ENCODE measurements at regions not wholly inside any gene's neighbourhood (a gene's known extent, or its start where the extent isn't known, plus 50 kb on each side); places are given as distances from the start of the nearest gene placed in this dataset.
"Not testable (repeated sequence)": the region's sequence is repeated elsewhere in the genome, so short reads cannot be mapped to it uniquely, and the experiment has no call there.

GRCh38 chr5:62812621-62813255 is 234.1 kb downstream of the LRRC70 start:
- no peak overlapping the region for H3K27ac ChIP-seq
- no peak for DNase-seq (ENCODE audit: low read depth, low spot score)

DNA sequence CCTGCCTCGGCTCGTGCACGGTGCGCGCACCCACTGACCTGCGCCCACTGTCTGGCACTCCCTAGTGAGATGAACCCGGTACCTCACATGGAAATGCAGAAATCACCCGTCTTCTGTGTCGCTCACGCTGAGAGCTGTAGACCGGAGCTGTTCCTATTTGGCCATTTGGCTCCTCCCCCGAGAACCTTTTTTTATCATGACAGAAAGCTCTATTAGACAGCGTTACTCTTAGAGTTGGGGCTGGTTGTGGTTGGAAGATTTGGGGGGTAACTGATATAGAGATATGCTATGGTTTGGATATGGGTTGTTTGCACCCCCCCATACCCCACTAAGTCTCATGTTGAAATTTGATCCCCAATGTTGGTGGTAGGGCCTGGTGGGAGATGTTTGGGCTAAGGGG is 226.2 kb downstream of the LRRC70 start:
- DNase-seq (ENCODE audit: low read depth, low spot score); H3K27ac ChIP-seq: not testable (repeated sequence)

DNA sequence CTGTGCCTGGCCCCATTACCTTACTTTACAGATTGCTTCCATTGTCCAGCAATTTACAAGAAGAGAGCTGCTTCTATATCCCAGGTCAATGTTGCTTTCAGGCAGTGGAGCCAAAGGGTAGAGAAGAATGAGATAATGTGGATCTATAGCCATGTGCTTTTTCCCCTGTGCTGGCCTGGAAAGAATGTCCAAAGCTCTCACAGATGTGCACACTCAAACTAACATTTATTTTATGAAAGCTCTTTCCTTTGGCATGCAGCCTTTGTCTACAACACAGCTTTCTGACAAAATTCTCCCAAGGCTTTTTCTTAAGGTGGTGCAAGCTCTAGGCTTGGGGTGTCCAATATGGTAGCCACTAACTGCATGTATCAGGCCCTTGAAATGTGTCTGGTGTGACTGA is 217.3 kb downstream of the LRRC70 start:
- no peak overlapping the region for H3K27ac ChIP-seq
- no peak for DNase-seq (ENCODE audit: low read depth, low spot score)

DNA sequence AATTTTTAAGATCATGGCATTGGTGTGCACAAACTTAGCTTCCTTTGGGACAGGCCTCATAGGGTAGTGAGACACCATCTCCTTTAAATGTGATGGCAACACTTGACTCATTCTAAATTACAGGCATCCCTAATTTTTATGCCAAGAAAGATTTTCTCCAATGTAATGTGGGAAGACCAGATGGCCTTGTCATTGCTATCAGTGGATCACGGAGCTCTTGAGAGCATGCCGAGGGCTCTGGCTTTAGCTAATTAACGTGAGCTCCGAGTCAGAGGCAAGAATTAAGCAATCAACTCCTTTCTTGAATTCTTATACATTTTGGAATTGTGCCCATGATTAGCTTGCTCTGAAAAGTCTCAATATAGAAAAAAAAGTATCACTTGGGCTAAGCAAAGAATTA is 215.8 kb downstream of the LRRC70 start:
- H3K27ac ChIP-seq: no peak overlapping the region
- DNase-seq (ENCODE audit: low read depth, low spot score): no peak

DNA sequence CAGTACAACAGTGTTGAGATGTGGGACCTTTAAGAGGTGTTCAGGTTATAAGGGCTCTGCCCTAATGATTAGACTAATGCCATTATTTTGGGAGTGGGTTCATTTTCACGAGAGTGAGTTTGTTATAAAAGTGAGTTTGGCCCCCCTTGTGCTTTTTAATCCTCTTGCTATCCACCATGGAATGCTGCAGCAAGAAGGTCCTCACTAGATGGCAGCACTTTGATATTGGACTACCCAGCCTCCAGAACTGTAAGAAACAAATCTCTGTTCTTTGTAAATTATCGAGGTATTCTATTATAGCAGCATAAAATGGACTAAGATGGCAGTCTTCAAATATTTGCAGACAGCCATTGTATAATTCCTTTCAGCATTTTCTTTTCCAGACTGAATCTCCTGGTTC is 212.4 kb downstream of the LRRC70 start:
- no peak overlapping the region for H3K27ac ChIP-seq

GRCh38 chr5:62790348-62790747 is 211.7 kb downstream of the LRRC70 start:
- H3K27ac ChIP-seq: no peak overlapping the region
- peak; percentile 10 for DNase-seq (ENCODE audit: low read depth, low spot score)

More for the DNA sequence above, 212.4 kb downstream of the LRRC70 start:
- DNase-seq (ENCODE audit: low read depth, low spot score): no peak

DNA sequence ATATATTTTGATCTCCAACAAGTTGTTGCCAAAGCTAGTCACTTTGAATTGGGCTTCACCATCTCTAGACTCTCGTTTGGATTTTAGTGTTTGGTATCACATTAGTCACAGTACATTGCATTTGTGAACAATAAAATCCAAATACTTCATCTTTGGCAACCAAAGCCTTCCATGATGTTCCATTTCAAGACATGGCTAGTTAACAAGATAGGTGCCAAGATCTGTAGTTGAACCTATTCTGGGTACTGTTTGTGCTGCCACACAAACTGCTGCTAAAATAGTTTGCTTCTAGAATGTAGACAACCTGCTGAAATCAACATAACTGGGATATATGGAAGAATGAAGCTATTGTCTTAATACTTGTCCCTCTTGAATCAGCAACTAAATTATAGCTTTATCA is 207.5 kb downstream of the LRRC70 start:
- no peak for DNase-seq (ENCODE audit: low read depth, low spot score)

DNA sequence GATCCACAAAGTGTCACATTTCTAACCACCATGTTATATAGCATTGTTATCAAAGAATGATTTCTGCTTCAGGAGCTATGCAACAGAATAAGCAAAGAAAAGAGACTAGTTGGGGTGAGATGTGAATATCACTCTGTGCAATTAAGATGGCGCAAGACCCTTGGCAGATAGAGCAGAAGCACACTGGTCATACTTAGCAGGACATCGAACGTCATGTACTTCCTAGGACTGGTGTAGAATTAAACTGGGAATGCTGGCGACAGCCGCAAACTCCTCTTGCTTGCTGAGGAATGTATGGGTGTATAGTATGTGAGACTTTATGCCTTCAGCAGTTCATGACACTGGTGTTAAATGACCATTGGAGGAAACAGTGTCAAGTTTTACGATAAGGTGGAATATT is 207.0 kb downstream of the LRRC70 start:
- H3K27ac ChIP-seq: no peak overlapping the region
- no peak for DNase-seq (ENCODE audit: low read depth, low spot score)

More for the DNA sequence above, 207.5 kb downstream of the LRRC70 start:
- H3K27ac ChIP-seq: no peak overlapping the region

- DNase-seq (ENCODE audit: low read depth, low spot score): no peak
- no peak overlapping the region for H3K27ac ChIP-seq
Observed at GRCh38 chr5:62783374-62784057, 204.9 kb downstream of the LRRC70 start.

DNA sequence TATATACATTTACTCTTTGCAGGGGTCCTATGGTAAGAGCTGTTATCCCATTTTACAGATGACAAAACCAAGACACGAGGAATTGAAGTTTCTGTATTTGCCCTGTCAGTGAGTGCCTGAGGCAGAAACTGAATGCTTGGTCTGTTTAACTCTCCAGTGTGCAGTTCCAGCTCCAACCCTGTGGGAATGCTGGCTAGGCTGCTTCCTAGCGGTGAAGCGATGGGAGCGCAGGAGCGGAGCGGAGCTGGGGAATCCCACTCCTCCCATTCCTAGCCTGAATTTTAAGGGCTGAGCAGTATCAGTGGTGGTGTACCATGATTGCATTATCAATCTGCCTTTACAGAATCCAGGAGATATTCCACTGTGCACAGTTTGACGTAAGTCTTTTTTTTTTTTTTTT is 202.3 kb downstream of the LRRC70 start:
- H3K27ac ChIP-seq: no peak overlapping the region
- DNase-seq (ENCODE audit: low read depth, low spot score): no peak

DNA sequence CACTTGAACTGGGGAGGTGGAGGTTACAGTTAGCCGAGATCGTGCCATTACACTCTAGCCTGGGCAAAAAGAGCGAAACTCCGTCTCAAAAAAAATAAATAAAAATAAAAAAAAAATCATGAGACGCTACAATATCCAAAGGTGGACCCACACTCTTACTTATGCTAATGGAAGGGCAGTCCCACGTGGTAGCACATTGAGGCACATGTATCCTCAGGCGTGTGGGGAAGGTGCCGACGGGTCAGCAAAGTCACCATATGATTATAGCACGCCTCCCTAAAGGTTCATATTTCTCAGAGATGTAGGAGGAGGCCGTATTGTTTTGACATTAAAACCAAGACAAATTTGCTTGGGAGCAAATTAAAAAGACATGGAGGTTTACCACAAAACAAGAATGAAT is 201.6 kb downstream of the LRRC70 start:
- no peak overlapping the region for H3K27ac ChIP-seq
- no peak for DNase-seq (ENCODE audit: low read depth, low spot score)

DNA sequence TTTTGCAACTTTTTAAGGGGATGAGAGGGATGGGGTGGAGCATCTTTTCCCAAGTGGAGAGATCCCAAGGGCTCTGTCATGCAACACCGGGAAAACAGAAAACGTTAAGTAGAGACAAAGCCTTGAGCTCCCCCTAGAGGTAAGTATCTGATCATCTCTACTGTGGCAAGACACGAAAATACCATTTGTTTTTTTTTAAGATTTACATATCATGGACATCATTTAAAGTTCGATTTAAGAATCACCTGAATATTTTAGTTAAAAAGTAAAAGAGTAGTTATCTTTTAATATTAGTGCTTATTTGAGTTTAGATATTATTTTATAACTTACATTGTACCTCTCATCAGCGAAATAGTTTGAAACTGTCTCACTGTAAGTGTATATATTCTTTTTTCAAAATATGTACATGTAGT is 200.4 kb downstream of the LRRC70 start:
- H3K27ac ChIP-seq: no peak overlapping the region
- DNase-seq (ENCODE audit: low read depth, low spot score): no peak

DNA sequence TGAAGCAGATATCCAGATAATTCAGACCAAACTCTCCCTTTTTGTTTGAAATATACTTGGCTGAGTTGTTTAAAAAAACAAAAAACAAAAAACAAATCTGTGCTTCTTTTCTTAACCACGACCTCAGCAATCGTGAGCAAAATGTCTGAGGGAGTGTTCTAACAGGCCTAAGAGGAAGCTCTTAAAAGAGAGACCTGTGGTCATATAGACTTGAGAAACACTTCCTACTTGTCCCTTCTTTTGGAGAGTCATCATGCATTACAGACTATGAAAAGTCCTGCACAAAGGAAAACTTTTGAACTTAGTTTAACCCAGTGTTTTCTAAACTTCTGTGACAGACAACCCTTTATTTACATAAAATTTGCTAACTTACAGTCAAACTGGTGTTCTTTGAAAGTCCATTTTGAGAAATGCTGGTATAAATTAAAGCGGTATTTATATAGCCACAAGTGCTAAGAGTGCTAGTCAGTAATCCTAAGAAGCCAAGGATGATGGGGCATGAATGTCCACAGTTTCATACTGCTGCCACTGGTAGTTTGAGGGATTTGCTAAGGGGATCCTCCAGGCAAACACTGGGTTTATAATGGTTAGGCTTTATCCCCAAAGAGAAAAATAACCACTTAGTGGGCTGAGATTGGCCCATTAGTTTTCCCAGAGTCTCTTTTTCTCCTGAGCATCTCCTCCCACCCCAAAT is 199.8 kb downstream of the LRRC70 start:
- no peak overlapping the region for H3K27ac ChIP-seq
- no peak for DNase-seq (ENCODE audit: low read depth, low spot score)

DNA sequence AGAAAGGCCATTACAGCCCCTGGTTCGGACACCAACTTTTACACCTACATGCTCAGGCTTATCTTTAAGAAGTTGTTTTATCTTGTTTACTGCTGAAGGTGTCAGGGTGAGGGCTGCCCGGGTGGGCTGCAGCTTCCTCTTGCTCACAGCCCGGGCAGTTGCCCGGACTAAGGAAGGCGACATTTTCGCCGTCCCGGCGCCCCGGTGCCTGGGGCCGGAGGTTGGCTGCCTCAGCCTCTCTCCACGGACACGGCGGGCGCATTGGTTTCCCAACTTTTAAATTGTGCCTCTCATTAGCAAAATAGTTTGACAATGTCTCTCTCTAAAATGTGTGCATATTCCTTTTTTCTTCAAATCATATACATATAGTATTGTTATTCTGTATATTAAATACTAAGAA is 198.5 kb downstream of the LRRC70 start:
- H3K27ac ChIP-seq; DNase-seq (ENCODE audit: low read depth, low spot score): not testable (repeated sequence)

DNA sequence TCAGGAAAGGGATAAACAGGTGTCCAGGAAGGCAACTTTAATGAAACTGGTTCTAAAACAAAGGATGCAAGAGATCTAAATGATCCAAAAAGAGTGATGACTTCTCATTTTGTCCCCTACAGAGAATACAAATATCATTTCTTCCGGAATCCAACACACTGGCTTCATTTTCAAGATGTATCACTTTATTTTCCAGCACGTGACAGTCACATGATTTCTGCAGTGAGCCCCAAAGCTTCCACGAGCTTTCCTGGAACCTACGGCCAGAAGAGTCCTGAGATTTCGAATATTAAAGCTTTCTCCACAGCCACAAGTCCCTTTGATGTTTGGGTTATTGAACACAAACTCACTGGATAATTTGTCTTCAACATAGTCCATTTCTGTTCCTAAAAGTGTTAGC is 198.0 kb downstream of the LRRC70 start:
- DNase-seq (ENCODE audit: low read depth, low spot score): not testable (repeated sequence)

DNA sequence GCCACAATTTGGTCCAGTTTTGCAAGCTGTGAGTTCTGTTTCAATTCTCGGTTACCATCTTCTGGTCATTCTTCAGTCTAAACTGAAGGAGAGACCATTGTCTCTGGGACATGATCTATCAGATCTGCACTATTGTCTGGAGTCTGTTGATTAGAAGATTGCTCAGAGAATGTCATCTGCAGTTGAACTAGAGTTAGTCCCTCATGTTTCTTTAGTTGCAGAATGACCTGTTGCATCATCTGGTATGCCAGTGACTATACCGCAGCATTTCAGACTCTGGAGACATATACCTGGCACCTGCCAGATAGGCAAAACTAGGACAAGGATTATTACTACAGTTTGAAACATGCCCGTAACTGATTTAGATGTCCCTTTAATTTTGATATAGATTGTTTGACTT is 194.8 kb downstream of the LRRC70 start:
- no peak overlapping the region for H3K27ac ChIP-seq
- no peak for DNase-seq (ENCODE audit: low read depth, low spot score)

More for the DNA sequence above, 198.0 kb downstream of the LRRC70 start:
- not testable (repeated sequence) for H3K27ac ChIP-seq

GRCh38 chr5:62771341-62771740 is 192.7 kb downstream of the LRRC70 start:
- no peak overlapping the region for H3K27ac ChIP-seq
- no peak for DNase-seq (ENCODE audit: low read depth, low spot score)

DNA sequence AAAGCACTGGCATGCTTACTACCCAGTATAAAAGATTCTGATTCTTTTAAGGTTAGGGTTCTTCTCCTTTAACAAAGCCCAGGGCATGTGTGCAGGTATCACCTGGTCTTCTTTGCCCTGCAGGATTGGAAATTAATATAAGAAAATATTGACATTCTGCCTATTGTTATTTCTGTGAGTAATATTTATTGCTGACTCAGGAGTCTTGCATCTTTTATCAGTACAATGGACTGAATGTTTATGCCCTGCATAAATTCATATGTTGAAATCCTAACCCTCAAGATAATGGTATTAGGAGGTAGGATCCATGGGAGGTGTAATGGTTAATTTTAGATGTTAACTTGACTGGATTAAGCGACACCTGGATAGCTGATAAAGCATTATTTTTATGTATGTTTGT is 189.0 kb downstream of the LRRC70 start:
- no peak overlapping the region for H3K27ac ChIP-seq
- no peak for DNase-seq (ENCODE audit: low read depth, low spot score)

DNA sequence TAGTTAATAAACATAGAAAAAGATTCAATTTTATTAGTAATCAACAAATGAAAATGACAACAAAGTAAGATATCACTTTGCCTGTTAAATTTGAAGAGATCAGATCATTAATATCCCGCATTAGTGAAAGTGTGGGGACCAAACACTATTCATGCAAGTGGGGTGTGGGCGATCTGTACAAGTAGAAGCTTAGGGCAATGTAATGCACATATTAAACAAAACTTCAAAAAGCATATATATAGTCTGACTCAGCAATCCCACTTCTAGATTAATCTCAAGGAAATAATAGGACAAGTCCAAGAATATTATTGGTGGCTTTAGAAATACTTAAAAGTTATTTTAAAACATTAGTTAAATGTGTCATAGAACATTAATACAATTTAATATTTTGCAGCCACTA is 188.5 kb downstream of the LRRC70 start:
- DNase-seq (ENCODE audit: low read depth, low spot score): no peak
- no peak overlapping the region for H3K27ac ChIP-seq

- H3K27ac ChIP-seq: no peak overlapping the region
- no peak for DNase-seq (ENCODE audit: low read depth, low spot score)
Observed at GRCh38 chr5:62762503-62762902, 183.9 kb downstream of the LRRC70 start.

DNA sequence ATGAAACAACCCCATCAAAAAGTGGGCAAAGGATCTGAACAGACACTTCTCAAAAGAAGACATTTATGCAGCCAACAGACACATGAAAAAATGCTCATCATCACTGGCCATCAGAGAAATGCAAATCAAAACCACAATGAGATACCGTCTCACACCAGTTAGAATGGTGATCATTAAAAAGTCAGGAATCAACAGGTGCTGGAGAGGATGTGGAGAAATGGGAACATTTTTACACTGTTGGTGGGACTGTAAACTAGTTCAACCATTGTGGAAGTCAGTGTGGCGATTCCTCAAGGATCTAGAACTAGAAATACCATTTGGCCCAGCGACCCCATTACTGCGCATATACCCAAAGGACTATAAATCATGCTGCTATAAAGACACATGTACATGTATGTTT is 179.1 kb downstream of the LRRC70 start:
- not testable (repeated sequence) for DNase-seq (ENCODE audit: low read depth, low spot score)

More for the DNA sequence above, 179.1 kb downstream of the LRRC70 start:
- not testable (repeated sequence) for H3K27ac ChIP-seq

Measured in epithelial cell of prostate (primary cell).